ENCODE measurements at regions not wholly inside any gene's neighbourhood (a gene's known extent, or its start where the extent isn't known, plus 50 kb on each side); places are given as distances from the start of the nearest gene placed in this dataset.
A peak's percentile ranks its signal among the peaks of the same experiment; 100 is the strongest.

DNA sequence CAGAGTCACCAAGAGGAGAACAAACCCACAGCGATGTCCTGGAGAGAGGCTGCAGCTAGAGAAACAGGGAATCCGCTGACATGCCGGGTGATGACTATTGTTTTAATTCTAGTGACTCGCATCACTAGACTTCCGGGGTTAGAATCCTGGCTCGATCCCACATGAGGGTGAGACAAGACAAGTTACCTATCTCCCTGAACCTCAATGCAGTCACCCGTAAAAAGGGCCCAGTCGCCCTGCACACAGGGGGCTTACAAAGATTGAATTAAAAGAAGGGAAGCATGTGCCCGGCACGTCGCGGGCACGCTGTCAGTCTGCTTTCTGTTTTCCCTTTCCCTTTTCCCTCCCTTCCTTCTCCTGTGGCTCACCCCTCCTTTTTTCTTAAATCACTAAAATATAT lies 212.9 kb upstream of the FOXF1 start:
- Histone ChIP-seq H3K27ac (no peak overlapping the region), H3K36me3 (no peaks in the 10 kb centered on the region), H3K27me3 (peaks cover 8 to 95% of the 10 kb centered on the region in 2 donors), H3K9me3 (no peaks in the 10 kb centered on the region), H3K4me1 (peaks cover 0 to 6% of the 10 kb centered on the region in 2 donors), H3K4me3 (no peak overlapping the region)
- TF ChIP-seq, protein P1, sequence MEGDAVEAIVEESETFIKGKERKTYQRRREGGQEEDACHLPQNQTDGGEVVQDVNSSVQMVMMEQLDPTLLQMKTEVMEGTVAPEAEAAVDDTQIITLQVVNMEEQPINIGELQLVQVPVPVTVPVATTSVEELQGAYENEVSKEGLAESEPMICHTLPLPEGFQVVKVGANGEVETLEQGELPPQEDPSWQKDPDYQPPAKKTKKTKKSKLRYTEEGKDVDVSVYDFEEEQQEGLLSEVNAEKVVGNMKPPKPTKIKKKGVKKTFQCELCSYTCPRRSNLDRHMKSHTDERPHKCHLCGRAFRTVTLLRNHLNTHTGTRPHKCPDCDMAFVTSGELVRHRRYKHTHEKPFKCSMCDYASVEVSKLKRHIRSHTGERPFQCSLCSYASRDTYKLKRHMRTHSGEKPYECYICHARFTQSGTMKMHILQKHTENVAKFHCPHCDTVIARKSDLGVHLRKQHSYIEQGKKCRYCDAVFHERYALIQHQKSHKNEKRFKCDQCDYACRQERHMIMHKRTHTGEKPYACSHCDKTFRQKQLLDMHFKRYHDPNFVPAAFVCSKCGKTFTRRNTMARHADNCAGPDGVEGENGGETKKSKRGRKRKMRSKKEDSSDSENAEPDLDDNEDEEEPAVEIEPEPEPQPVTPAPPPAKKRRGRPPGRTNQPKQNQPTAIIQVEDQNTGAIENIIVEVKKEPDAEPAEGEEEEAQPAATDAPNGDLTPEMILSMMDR (IDR thresholded peaks at IDR 0.05), result no peak
- intact Hi-C loops (cut with DNase I), result no loop called here
- DNase-seq (peak in 1 of 4 donors; percentile 18), ATAC-seq (no peak)

DNA sequence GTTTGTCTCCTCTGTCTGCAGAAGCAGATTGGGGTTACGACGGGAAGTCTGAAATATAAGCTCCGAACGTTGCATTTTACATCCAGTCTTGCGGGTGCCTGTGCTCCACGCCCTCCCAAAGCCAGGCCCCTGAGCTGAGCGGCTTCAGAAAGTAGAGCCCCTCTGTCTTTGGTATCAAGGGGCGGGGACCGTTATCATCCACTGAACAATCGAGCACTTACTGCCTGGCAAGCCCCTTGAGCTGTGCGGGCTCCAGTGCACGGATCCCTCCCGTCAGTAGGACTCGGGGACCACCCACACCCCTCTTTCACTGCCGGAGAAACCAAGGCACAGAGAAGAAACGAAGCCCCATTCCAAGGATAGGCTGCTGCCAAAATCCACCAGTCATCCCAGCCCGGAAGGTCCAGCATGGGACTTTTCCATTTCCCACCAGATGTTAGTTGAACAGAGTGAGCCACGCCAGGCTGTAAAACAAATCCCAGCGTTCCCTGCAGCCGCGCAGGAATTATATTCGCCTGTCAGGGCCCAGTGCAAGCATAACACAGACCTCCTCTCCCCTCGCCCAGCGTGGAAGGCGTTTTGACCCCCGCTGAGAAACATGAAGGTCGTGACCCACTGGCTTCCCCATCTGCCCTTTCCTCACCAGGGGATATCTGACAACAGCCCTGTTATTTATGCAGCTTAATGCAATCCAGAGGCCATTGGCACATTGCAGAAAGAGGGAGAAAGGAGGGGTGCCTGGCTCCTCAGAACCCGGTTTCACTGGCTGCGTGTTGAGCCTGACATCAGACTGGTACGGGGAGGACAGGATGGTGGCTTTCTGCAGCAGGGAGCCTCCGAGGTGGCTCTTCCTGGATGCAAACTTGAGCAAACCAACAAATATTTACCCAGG lies 212.2 kb upstream of the FOXF1 start:
- ATAC-seq, result no peak
- intact Hi-C loops (cut with DNase I), result no loop called here
- peak overlapping the region in 1 of 2 donors; percentile 0 for H3K27ac ChIP-seq
- TF ChIP-seq, protein P1 (IDR thresholded peaks at IDR 0.05), result no peak
- DNase-seq, result peak in 1 of 4 donors; percentile 19
- H3K27me3 ChIP-seq, result peaks cover 8 to 88% of the 10 kb centered on the region in 2 donors
- no peaks in the 10 kb centered on the region for H3K36me3 ChIP-seq
- H3K4me1 ChIP-seq, result peaks cover 0 to 6% of the 10 kb centered on the region in 2 donors
- no peak overlapping the region for H3K4me3 ChIP-seq
- H3K9me3 ChIP-seq, result no peaks in the 10 kb centered on the region

DNA sequence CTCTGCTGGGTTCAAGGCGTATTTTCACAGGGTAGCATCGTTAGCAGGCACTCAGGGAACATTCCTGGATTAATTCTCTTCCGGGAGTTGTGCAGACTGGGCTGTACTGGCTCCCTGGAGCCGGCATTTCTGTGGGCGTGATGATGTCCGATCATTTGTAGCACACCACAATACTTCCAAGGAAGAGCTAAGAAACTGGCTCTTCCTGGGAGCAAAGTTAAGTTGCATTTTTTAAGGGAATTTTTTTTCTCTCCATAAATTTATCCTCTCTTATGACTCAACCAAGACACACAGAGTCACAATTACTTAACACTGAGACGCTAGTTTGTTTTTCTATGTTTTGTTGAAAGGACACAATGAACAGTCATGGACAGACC lies 211.6 kb upstream of the FOXF1 start:
- Histone ChIP-seq H3K9me3 (no peaks in the 10 kb centered on the region), H3K27ac (peak overlapping the region in 1 of 2 donors; percentile 0), H3K4me1 (peaks cover 0 to 6% of the 10 kb centered on the region in 2 donors), H3K27me3 (peaks cover 8 to 84% of the 10 kb centered on the region in 2 donors), H3K4me3 (no peak overlapping the region), H3K36me3 (no peaks in the 10 kb centered on the region)
- TF ChIP-seq, protein P1 (IDR thresholded peaks at IDR 0.05), result no peak
- intact Hi-C loops (cut with DNase I), result no loop called here
- DNase-seq (no peak), ATAC-seq (no peak)

DNA sequence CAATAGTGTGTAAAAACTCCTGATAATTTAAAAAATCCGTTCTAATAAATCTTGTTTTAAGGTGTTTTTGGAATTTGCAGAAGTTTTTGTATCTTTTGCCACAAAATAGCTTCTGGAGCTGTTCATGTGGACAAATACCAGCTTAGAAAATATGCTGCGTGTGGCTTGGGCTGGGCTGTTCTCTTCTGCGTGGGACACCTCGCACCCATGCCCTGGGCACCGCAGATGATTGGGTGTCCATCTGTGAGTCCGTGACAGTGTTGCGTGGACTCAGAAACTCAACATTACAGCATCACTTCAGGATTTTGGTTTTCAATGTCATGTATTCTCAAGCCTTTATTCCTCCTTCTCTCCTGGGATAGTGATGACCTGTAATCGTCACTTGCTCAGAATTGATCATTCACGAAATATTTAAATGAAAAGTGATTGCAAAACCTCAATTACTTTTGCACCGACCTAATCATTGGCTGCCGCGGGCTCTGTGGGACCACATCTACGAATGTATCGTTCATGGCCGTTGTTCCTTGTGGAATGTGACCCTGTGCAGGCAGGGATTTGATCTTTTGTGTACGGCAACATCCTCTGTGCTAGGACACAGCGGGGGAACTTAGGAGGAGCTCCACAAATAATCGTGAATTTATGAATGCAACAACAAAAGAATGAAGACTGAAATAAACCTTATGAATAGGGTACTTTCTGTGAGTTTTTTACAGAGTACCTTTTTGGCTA lies 210.3 kb upstream of the FOXF1 start:
- intact Hi-C loops (cut with DNase I), result no loop called here
- no peak overlapping the region for H3K4me3 ChIP-seq
- ATAC-seq, result no peak
- H3K27ac ChIP-seq, result no peak overlapping the region
- H3K9me3 ChIP-seq, result no peaks in the 10 kb centered on the region
- DNase-seq, result peak in 1 of 4 donors; percentile 16
- TF ChIP-seq, protein P1 (IDR thresholded peaks at IDR 0.05), result no peak
- peaks cover 8 to 77% of the 10 kb centered on the region in 2 donors for H3K27me3 ChIP-seq
- no peaks in the 10 kb centered on the region for H3K36me3 ChIP-seq
- peaks cover 0 to 6% of the 10 kb centered on the region in 2 donors for H3K4me1 ChIP-seq
